ENCODE measurements at regions not wholly inside any gene's neighbourhood (a gene's known extent, or its start where the extent isn't known, plus 50 kb on each side); places are given as distances from the start of the nearest gene placed in this dataset.
"Not testable (repeated sequence)": the region's sequence is repeated elsewhere in the genome, so short reads cannot be mapped to it uniquely, and the experiment has no call there.

- ATAC-seq = no peak
- TF ChIP-seq, protein P1, sequence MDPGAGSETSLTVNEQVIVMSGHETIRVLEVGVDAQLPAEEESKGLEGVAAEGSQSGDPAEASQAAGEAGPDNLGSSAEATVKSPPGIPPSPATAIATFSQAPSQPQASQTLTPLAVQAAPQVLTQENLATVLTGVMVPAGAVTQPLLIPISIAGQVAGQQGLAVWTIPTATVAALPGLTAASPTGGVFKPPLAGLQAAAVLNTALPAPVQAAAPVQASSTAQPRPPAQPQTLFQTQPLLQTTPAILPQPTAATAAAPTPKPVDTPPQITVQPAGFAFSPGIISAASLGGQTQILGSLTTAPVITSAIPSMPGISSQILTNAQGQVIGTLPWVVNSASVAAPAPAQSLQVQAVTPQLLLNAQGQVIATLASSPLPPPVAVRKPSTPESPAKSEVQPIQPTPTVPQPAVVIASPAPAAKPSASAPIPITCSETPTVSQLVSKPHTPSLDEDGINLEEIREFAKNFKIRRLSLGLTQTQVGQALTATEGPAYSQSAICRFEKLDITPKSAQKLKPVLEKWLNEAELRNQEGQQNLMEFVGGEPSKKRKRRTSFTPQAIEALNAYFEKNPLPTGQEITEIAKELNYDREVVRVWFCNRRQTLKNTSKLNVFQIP (CRISPR knock-in tag; IDR thresholded peaks at IDR 0.05; ENCODE audit: borderline replicate concordance, low read depth) = no peak
- TF ChIP-seq TOX (CRISPR knock-in tag; IDR thresholded peaks at IDR 0.05; ENCODE audit: borderline replicate concordance) (no peak), ESRRG (CRISPR knock-in tag; IDR thresholded peaks at IDR 0.05) (no peak), GLIS3 (CRISPR knock-in tag; IDR thresholded peaks at IDR 0.05) (no peak)
These were observed 1331.5 kb upstream of the PCDH20 start for GRCh38 chr13:62747152-62747551.

- not testable (repeated sequence) for ATAC-seq
These were observed 1314.1 kb upstream of the PCDH20 start for GRCh38 chr13:62729746-62730145.

- TF ChIP-seq ISL1 (CRISPR knock-in tag; IDR thresholded peaks at IDR 0.05) = no peak
- TF ChIP-seq PATZ1 (CRISPR knock-in tag; IDR thresholded peaks at IDR 0.05; ENCODE audit: borderline replicate concordance) = no peak
- TF ChIP-seq GLIS3 (CRISPR knock-in tag; IDR thresholded peaks at IDR 0.05) = no peak
- no peak for TF ChIP-seq TCF4 (CRISPR knock-in tag; IDR thresholded peaks at IDR 0.05; ENCODE audit: borderline replicate concordance)
- TF ChIP-seq ZNF565 (CRISPR knock-in tag; conservative IDR thresholded peaks at IDR 0.05; ENCODE audit: low read depth) = no peak
- TF ChIP-seq CSDC2 (CRISPR knock-in tag; IDR thresholded peaks at IDR 0.05) = no peak
- no peak for TF ChIP-seq ZFP3 (CRISPR knock-in tag; IDR thresholded peaks at IDR 0.05)
- no peak for TF ChIP-seq BACH2 (CRISPR knock-in tag; IDR thresholded peaks at IDR 0.05; ENCODE audit: borderline replicate concordance)
- no peak for TF ChIP-seq OSR1 (CRISPR knock-in tag; IDR thresholded peaks at IDR 0.05)
- TF ChIP-seq, protein P1 (CRISPR knock-in tag; IDR thresholded peaks at IDR 0.05; ENCODE audit: borderline replicate concordance, low read depth) = no peak
- TF ChIP-seq, protein P2, sequence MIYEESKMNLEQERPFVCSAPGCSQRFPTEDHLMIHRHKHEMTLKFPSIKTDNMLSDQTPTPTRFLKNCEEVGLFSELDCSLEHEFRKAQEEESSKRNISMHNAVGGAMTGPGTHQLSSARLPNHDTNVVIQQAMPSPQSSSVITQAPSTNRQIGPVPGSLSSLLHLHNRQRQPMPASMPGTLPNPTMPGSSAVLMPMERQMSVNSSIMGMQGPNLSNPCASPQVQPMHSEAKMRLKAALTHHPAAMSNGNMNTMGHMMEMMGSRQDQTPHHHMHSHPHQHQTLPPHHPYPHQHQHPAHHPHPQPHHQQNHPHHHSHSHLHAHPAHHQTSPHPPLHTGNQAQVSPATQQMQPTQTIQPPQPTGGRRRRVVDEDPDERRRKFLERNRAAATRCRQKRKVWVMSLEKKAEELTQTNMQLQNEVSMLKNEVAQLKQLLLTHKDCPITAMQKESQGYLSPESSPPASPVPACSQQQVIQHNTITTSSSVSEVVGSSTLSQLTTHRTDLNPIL (CRISPR knock-in tag; IDR thresholded peaks at IDR 0.05; ENCODE audit: low read depth) = no peak
- TF ChIP-seq ZNF70 (CRISPR knock-in tag; IDR thresholded peaks at IDR 0.05) = no peak
- TF ChIP-seq ZC3H10 (CRISPR knock-in tag; IDR thresholded peaks at IDR 0.05) = no peak
- no peak for TF ChIP-seq ESRRG (CRISPR knock-in tag; IDR thresholded peaks at IDR 0.05)
- TF ChIP-seq, protein P3, sequence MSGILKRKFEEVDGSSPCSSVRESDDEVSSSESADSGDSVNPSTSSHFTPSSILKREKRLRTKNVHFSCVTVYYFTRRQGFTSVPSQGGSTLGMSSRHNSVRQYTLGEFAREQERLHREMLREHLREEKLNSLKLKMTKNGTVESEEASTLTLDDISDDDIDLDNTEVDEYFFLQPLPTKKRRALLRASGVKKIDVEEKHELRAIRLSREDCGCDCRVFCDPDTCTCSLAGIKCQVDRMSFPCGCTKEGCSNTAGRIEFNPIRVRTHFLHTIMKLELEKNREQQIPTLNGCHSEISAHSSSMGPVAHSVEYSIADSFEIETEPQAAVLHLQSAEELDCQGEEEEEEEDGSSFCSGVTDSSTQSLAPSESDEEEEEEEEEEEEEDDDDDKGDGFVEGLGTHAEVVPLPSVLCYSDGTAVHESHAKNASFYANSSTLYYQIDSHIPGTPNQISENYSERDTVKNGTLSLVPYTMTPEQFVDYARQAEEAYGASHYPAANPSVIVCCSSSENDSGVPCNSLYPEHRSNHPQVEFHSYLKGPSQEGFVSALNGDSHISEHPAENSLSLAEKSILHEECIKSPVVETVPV (CRISPR knock-in tag; IDR thresholded peaks at IDR 0.05) = no peak
- ATAC-seq = no peak
These were observed 1306.2 kb upstream of the PCDH20 start for GRCh38 chr13:62721893-62722292.

DNA sequence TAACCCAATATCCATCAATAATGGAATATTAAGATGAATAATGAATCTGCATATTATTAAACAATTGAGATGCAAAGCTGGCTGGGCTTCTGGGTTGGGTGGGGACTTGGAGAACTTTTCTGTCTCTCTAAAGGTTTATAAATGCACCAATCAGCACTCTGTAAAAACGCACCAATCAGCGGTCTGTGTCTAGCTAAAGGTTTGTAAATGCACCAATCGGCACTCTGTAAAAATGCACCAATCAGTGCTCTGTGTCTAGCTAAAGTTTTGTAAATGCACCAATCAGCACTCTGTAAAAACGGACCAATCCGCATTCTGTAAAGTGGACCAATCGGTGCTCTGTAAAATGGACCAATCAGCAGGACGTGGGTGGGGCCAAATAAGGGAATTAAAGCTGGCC lies 1296.3 kb upstream of the PCDH20 start:
- not testable (repeated sequence) for ATAC-seq

- no peak for ATAC-seq
- TF ChIP-seq ARNTL (CRISPR knock-in tag; IDR thresholded peaks at IDR 0.05; ENCODE audit: borderline replicate concordance, low read depth) (no peak), SNAI2 (CRISPR knock-in tag; IDR thresholded peaks at IDR 0.05) (no peak), ISL1 (CRISPR knock-in tag; IDR thresholded peaks at IDR 0.05) (no peak), BACH2 (CRISPR knock-in tag; IDR thresholded peaks at IDR 0.05; ENCODE audit: borderline replicate concordance) (no peak), TOX (CRISPR knock-in tag; IDR thresholded peaks at IDR 0.05; ENCODE audit: borderline replicate concordance) (no peak), OSR1 (CRISPR knock-in tag; IDR thresholded peaks at IDR 0.05) (no peak), ZFP3 (CRISPR knock-in tag; IDR thresholded peaks at IDR 0.05) (no peak), ZFP30 (CRISPR knock-in tag; IDR thresholded peaks at IDR 0.05) (no peak), ESRRG (CRISPR knock-in tag; IDR thresholded peaks at IDR 0.05) (no peak)
- TF ChIP-seq, protein P3 (CRISPR knock-in tag; IDR thresholded peaks at IDR 0.05) = no peak
- TF ChIP-seq, protein P4, sequence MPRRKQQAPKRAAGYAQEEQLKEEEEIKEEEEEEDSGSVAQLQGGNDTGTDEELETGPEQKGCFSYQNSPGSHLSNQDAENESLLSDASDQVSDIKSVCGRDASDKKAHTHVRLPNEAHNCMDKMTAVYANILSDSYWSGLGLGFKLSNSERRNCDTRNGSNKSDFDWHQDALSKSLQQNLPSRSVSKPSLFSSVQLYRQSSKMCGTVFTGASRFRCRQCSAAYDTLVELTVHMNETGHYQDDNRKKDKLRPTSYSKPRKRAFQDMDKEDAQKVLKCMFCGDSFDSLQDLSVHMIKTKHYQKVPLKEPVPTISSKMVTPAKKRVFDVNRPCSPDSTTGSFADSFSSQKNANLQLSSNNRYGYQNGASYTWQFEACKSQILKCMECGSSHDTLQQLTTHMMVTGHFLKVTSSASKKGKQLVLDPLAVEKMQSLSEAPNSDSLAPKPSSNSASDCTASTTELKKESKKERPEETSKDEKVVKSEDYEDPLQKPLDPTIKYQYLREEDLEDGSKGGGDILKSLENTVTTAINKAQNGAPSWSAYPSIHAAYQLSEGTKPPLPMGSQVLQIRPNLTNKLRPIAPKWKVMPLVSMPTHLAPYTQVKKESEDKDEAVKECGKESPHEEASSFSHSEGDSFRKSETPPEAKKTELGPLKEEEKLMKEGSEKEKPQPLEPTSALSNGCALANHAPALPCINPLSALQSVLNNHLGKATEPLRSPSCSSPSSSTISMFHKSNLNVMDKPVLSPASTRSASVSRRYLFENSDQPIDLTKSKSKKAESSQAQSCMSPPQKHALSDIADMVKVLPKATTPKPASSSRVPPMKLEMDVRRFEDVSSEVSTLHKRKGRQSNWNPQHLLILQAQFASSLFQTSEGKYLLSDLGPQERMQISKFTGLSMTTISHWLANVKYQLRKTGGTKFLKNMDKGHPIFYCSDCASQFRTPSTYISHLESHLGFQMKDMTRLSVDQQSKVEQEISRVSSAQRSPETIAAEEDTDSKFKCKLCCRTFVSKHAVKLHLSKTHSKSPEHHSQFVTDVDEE (CRISPR knock-in tag; IDR thresholded peaks at IDR 0.05) = no peak
- TF ChIP-seq, protein P2 (CRISPR knock-in tag; IDR thresholded peaks at IDR 0.05; ENCODE audit: low read depth) = no peak
These were observed 1295.1 kb upstream of the PCDH20 start for GRCh38 chr13:62710787-62711186.
